Left ventricle myocardium inferior (tissue), 1 donor: ENCODE measurements at regions not wholly inside any gene's neighbourhood (a gene's known extent, or its start where the extent isn't known, plus 50 kb on each side); places are given as distances from the start of the nearest gene placed in this dataset.
"Not testable (repeated sequence)": the region's sequence is repeated elsewhere in the genome, so short reads cannot be mapped to it uniquely, and the experiment has no call there.

ENCODE experiments used
- DNase-seq: peaks from one replicate; pipeline ENCODE4 v3.0.0-alpha.2; 2020
- H3K27ac ChIP-seq: fragments of 200-600 bp; replicated peaks from 2 replicates; pipeline ENCODE4 v1.8.0; 2021
- H3K27me3 ChIP-seq: fragments of 200-600 bp; 2 replicates; pipeline ENCODE4 v1.8.0; 2021; ENCODE audit warnings: low read depth
- H3K36me3 ChIP-seq: fragments of 200-600 bp; 2 replicates; pipeline ENCODE4 v1.8.0; 2021
- H3K4me1 ChIP-seq: fragments of 200-600 bp; 2 replicates; pipeline ENCODE4 v1.8.0; 2021
- H3K4me3 ChIP-seq: fragments of 200-600 bp; 2 replicates; pipeline ENCODE4 v1.8.0; 2021; ENCODE audit warnings: mild to moderate bottlenecking, moderate library complexity
- H3K9me3 ChIP-seq: fragments of 200-600 bp; replicated peaks from 2 replicates; pipeline ENCODE4 v1.8.0; 2021
- CTCF ChIP-seq: fragments of 200-600 bp; IDR thresholded peaks from 2 replicates; pipeline ENCODE4 v1.8.0; 2021; ENCODE audit warnings: antibody characterized with exemption, mild to moderate bottlenecking, borderline replicate concordance
- intact Hi-C: fragments of 100-400 bp; cut with micrococcal nuclease; formaldehyde crosslinking; loops from one replicate; pipeline ENCODE4 v1.11.0; 2022
- donor health status: DM: no; HTN: yes; CAD: no; lungs with severe emphysema.

- TF ChIP-seq CTCF = no peak
- Histone ChIP-seq H3K27ac (no peak overlapping the region), H3K27me3 (no peaks in the 10 kb centered on the region), H3K4me1 (no peaks in the 10 kb centered on the region), H3K36me3 (no peaks in the 10 kb centered on the region), H3K9me3 (peaks cover 12% of the 10 kb centered on the region), H3K4me3 (no peak overlapping the region)
- intact Hi-C loops = no loop called here
- no peak for DNase-seq
These were observed 83.0 kb downstream of the AASDHPPT start for GRCh38 chr11:106160494-106160893.

DNA sequence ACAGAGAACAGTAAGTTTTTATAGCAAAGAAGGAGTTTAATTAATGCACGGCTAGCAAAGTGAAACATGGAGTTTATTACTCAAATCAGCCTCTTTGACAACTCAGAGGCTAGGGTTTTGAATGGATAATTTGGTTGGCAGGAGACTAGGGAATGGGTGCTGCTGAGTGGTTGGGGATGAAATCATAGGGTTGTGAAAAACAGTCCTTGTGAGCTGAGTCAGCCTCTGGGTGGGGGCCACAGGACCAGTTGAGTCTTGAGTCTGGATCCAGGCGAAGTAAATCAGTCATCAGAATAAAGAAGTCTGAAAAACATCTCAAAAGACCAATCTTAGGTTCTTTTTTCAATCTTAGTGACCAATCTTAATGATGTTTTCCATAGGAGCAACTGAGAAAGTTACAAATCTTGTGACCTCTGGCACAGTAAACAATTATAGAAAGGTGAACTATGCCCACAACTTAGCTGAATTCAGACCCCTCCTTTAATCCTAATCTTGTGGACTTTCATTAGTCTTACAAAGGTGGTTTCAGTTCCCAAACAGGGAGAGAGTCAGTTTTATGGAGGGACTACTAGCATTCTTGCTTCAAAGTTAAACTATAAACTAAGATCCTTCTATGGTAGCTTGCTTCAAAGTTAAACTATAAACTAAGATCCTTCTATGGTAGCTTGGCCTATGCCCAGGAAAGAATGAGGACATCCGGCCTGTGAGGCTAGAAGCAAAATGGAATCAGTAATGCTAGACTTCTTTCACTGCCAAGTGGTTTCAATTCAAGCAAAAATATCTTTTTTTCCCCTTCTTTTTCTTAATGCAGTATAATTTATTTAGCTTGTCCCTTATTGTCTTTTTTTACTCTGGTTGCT, 84.5 kb downstream of the AASDHPPT start:
- H3K27me3 ChIP-seq = no peaks in the 10 kb centered on the region
- H3K4me1 ChIP-seq = no peaks in the 10 kb centered on the region
- intact Hi-C loops = no loop called here
- no peaks in the 10 kb centered on the region for H3K36me3 ChIP-seq
- H3K9me3 ChIP-seq = peaks cover 27% of the 10 kb centered on the region
- no peak overlapping the region for H3K4me3 ChIP-seq
- TF ChIP-seq CTCF = no peak
- no peak for DNase-seq
- no peak overlapping the region for H3K27ac ChIP-seq

DNA sequence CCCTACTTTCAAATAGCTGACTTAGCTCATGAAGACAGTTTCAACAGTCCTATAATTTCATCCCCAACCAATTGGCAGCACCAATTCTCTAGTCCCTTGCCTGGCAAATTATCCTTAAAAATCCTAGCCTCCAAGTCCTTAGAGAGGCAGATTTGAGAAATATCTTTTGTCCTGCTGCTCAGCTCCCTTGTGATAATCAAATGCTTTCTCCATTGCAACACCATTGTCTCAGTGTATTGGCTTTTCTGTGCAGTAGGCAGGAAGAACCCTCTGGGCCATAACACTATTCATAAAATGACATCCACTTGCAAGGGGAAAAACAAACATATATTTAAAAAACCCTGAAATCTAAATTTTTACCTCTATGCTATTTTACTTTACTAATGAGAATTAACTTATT, 89.6 kb downstream of the AASDHPPT start:
- peaks cover 39% of the 10 kb centered on the region for H3K9me3 ChIP-seq
- intact Hi-C loops = no loop called here
- H3K27me3 ChIP-seq = no peaks in the 10 kb centered on the region

DNA sequence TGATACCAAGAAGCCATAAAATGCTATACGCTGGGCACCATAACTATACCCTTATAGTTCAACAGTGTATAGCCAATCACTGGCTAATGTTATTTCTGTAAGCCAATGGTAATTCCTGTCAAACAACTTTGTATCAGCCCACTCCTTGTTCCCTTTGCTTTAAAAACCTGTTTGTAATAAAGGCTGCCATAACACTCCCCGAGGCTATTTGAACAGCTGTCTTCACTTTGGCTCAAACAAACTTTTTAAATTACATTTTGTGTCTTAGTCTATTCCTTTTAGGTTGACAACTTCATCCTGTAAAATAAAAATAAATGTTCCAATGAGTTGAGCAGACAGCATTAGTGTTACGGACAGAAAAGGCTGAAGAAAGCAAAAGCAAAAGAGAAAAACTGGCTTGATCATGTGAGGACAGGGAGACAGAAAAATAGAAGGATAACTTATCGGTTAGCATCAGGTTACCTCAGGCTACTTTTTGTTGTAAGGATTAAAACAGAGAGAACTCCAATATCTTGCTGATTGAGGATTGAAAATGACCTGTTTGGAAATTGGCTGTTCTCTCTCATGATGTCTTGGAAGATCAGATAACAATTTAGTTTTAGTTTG, 95.0 kb downstream of the AASDHPPT start:
- Histone ChIP-seq H3K9me3 (peaks cover 14% of the 10 kb centered on the region), H3K4me1 (no peaks in the 10 kb centered on the region), H3K27ac (no peak overlapping the region), H3K36me3 (no peaks in the 10 kb centered on the region), H3K4me3 (no peak overlapping the region), H3K27me3 (no peaks in the 10 kb centered on the region)
- no peak for TF ChIP-seq CTCF
- no peak for DNase-seq
- intact Hi-C loops = no loop called here

More for the DNA sequence above, 89.6 kb downstream of the AASDHPPT start:
- no peak overlapping the region for H3K4me3 ChIP-seq
- no peaks in the 10 kb centered on the region for H3K36me3 ChIP-seq
- no peaks in the 10 kb centered on the region for H3K4me1 ChIP-seq
- H3K27ac ChIP-seq = no peak overlapping the region
- DNase-seq = no peak
- TF ChIP-seq CTCF = no peak

GRCh38 chr11:106173291-106173690, 95.8 kb downstream of the AASDHPPT start:
- Histone ChIP-seq H3K4me1 (no peaks in the 10 kb centered on the region), H3K27me3 (no peaks in the 10 kb centered on the region), H3K4me3 (no peak overlapping the region), H3K27ac (no peak overlapping the region), H3K36me3 (no peaks in the 10 kb centered on the region), H3K9me3 (peaks cover 6% of the 10 kb centered on the region)
- no peak for TF ChIP-seq CTCF
- intact Hi-C loops = no loop called here
- no peak for DNase-seq

- DNase-seq, H3K36me3 ChIP-seq, H3K27me3 ChIP-seq, intact Hi-C loops, H3K4me1 ChIP-seq, H3K9me3 ChIP-seq, H3K4me3 ChIP-seq, H3K27ac ChIP-seq: not testable (repeated sequence)
These were observed 96.5 kb downstream of the AASDHPPT start for GRCh38 chr11:106174003-106174402.
